ENCODE measurements at regions not wholly inside any gene's neighbourhood (a gene's known extent, or its start where the extent isn't known, plus 50 kb on each side); places are given as distances from the start of the nearest gene placed in this dataset.

DNA sequence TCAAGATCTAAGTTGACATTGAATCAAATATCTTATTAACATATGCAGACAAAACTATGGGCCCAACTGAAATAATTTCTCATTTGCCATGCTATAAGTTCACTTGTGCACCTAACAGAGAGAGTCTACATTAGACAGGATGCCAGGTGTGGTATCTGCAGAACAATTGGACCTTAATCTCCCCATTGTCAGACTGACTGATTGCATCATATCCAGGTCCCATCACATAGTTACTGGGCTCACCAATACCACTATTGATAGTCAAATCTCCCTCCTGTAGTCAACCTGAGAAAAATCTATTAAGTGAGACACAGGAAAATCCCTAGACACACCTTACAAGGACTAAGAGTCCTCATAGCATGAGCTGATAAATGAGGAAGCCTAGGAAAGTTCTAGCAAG, 156.0 kb upstream of the FRG1 start:
- TF ChIP-seq POLR2AphosphoS5 (IDR thresholded peaks at IDR 0.05) (no peak), POLR2A (IDR thresholded peaks at IDR 0.05) (no peak), EP300 (IDR thresholded peaks at IDR 0.05) (no peak)
- TF ChIP-seq, protein P1, sequence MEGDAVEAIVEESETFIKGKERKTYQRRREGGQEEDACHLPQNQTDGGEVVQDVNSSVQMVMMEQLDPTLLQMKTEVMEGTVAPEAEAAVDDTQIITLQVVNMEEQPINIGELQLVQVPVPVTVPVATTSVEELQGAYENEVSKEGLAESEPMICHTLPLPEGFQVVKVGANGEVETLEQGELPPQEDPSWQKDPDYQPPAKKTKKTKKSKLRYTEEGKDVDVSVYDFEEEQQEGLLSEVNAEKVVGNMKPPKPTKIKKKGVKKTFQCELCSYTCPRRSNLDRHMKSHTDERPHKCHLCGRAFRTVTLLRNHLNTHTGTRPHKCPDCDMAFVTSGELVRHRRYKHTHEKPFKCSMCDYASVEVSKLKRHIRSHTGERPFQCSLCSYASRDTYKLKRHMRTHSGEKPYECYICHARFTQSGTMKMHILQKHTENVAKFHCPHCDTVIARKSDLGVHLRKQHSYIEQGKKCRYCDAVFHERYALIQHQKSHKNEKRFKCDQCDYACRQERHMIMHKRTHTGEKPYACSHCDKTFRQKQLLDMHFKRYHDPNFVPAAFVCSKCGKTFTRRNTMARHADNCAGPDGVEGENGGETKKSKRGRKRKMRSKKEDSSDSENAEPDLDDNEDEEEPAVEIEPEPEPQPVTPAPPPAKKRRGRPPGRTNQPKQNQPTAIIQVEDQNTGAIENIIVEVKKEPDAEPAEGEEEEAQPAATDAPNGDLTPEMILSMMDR (IDR thresholded peaks at IDR 0.05), result no peak

Measured in gastroesophageal sphincter (tissue), 3 donors.